ENCODE measurements at regions not wholly inside any gene's neighbourhood (a gene's known extent, or its start where the extent isn't known, plus 50 kb on each side); places are given as distances from the start of the nearest gene placed in this dataset.

GRCh38 chr9:105023788-105024187 is 95.8 kb upstream of the ABCA1 start:
- Histone ChIP-seq H3K4me1 (ENCODE audit: low read depth) (no peaks in the 10 kb centered on the region), H3K9me3 (ENCODE audit: low read depth) (no peaks in the 10 kb centered on the region), H3K27me3 (no peaks in the 10 kb centered on the region), H3K4me3 (no peak overlapping the region), H3K36me3 (no peaks in the 10 kb centered on the region), H3K27ac (no peak overlapping the region)
- DNase-seq (ENCODE audit: low read depth in 1 of 2, low spot score in 1 of 2), result no peak
- no peak for TF ChIP-seq CTCF (IDR thresholded peaks at IDR 0.05; ENCODE audit: low read depth, low read length)

GRCh38 chr9:105024529-105024928 is 96.6 kb upstream of the ABCA1 start:
- Histone ChIP-seq H3K36me3 (no peaks in the 10 kb centered on the region), H3K9me3 (ENCODE audit: low read depth) (no peaks in the 10 kb centered on the region), H3K27me3 (no peaks in the 10 kb centered on the region), H3K4me3 (no peak overlapping the region), H3K4me1 (ENCODE audit: low read depth) (no peaks in the 10 kb centered on the region), H3K27ac (no peak overlapping the region)
- TF ChIP-seq CTCF (IDR thresholded peaks at IDR 0.05; ENCODE audit: low read depth, low read length), result no peak
- DNase-seq (ENCODE audit: low read depth in 1 of 2, low spot score in 1 of 2), result no peak

GRCh38 chr9:105026451-105026850 is 98.5 kb upstream of the ABCA1 start:
- Histone ChIP-seq H3K27me3 (no peaks in the 10 kb centered on the region), H3K4me3 (no peak overlapping the region), H3K9me3 (ENCODE audit: low read depth) (no peaks in the 10 kb centered on the region), H3K4me1 (ENCODE audit: low read depth) (no peaks in the 10 kb centered on the region), H3K27ac (no peak overlapping the region), H3K36me3 (no peaks in the 10 kb centered on the region)
- DNase-seq (ENCODE audit: low read depth in 1 of 2, low spot score in 1 of 2), result no peak
- TF ChIP-seq CTCF (IDR thresholded peaks at IDR 0.05; ENCODE audit: low read depth, low read length), result no peak

- Histone ChIP-seq H3K27me3 (no peaks in the 10 kb centered on the region), H3K9me3 (ENCODE audit: low read depth) (no peaks in the 10 kb centered on the region), H3K36me3 (no peaks in the 10 kb centered on the region), H3K4me1 (ENCODE audit: low read depth) (no peaks in the 10 kb centered on the region), H3K4me3 (no peak overlapping the region), H3K27ac (no peak overlapping the region)
- DNase-seq (ENCODE audit: low read depth in 1 of 2, low spot score in 1 of 2), result no peak
- no peak for TF ChIP-seq CTCF (IDR thresholded peaks at IDR 0.05; ENCODE audit: low read depth, low read length)
These were observed 99.1 kb upstream of the ABCA1 start for GRCh38 chr9:105027084-105027483.

- H3K4me3 ChIP-seq, result no peak overlapping the region
- H3K36me3 ChIP-seq, result no peaks in the 10 kb centered on the region
- no peak for DNase-seq (ENCODE audit: low read depth in 1 of 2, low spot score in 1 of 2)
- no peak for TF ChIP-seq CTCF (IDR thresholded peaks at IDR 0.05; ENCODE audit: low read depth, low read length)
- H3K9me3 ChIP-seq (ENCODE audit: low read depth), result no peaks in the 10 kb centered on the region
- H3K27ac ChIP-seq, result no peak overlapping the region
- H3K4me1 ChIP-seq (ENCODE audit: low read depth), result no peaks in the 10 kb centered on the region
- no peaks in the 10 kb centered on the region for H3K27me3 ChIP-seq
These were observed 102.3 kb upstream of the ABCA1 start for GRCh38 chr9:105030285-105030684.

- DNase-seq (ENCODE audit: low read depth in 1 of 2, low spot score in 1 of 2), result no peak
- Histone ChIP-seq H3K27ac (no peak overlapping the region), H3K36me3 (no peaks in the 10 kb centered on the region), H3K4me1 (ENCODE audit: low read depth) (no peaks in the 10 kb centered on the region), H3K27me3 (no peaks in the 10 kb centered on the region), H3K9me3 (ENCODE audit: low read depth) (no peaks in the 10 kb centered on the region), H3K4me3 (no peak overlapping the region)
- no peak for TF ChIP-seq CTCF (IDR thresholded peaks at IDR 0.05; ENCODE audit: low read depth, low read length)
These were observed 109.2 kb upstream of the ABCA1 start for GRCh38 chr9:105037139-105037538.
